SK-N-SH (cell line): ENCODE measurements at regions not wholly inside any gene's neighbourhood (a gene's known extent, or its start where the extent isn't known, plus 50 kb on each side); places are given as distances from the start of the nearest gene placed in this dataset.

Experiments used
- CTCF ChIA-PET: fragments of 300-600, 350-600 bp; formaldehyde crosslinking; extraction: SDS; loops from one replicate; lab custom pipeline; 2021; lab: Yijun Ruan, JAX
- POLR2A ChIA-PET: fragments of 350-600 bp; sonication (Branson Sonifier 250); formaldehyde crosslinking; extraction: SDS; loops from one replicate; lab custom pipeline; 2020; ENCODE audit warnings: antibody characterized with exemption, inconsistent platforms; lab: Yijun Ruan, JAX
- DNase-seq: peaks from one replicate; pipeline ENCODE4 v3.0.0; 2012
- H2AFZ ChIP-seq: fragments of 200-600 bp; sonication (generic); 2 replicates; pipeline ENCODE4 v1.8.1; 2016; ENCODE audit warnings: antibody characterized with exemption, mild to moderate bottlenecking, low read depth
- H3F3A ChIP-seq: fragments of 200-600 bp; sonication (generic); replicated peaks from 2 replicates; pipeline ENCODE3; 2016; ENCODE audit warnings: antibody characterized with exemption, mild to moderate bottlenecking; ENCODE audit not compliant: insufficient read depth
- H3K27ac ChIP-seq, 2 experiments: fragments of 200-500 bp in 1 of 2; fragments of 200-600 bp in 1 of 2; sonication (Bioruptor generic) in 1 of 2; sonication (generic), shearing (Covaris generic) in 1 of 2; 2 replicates each; pipeline versions ENCODE4 v1.5.1 to v1.6.1; 2014 to 2016; ENCODE audit warnings: low read depth in 2 of 2, inconsistent platforms in 1 of 2, low read length in 1 of 2, mild to moderate bottlenecking in 1 of 2, mixed read lengths in 1 of 2
- H3K27me3 ChIP-seq: fragments of 200-600 bp; sonication (generic), shearing (Covaris generic); 2 replicates; pipeline ENCODE4 v1.6.1; 2016; ENCODE audit warnings: mixed run types; ENCODE audit not compliant: insufficient read depth
- H3K36me3 ChIP-seq, 2 experiments: fragments of 200-500 bp in 1 of 2; fragments of 200-600 bp in 1 of 2; sonication (Bioruptor generic) in 1 of 2; sonication (generic) in 1 of 2; replicated peaks in 1 of 2; 2 replicates each; pipeline versions ENCODE3 to v1.5.1; 2014 to 2016; ENCODE audit warnings: low read length in 1 of 2, mild to moderate bottlenecking in 1 of 2; ENCODE audit not compliant: insufficient read depth in 2 of 2, control insufficient read depth in 1 of 2
- H3K4me1 ChIP-seq, 2 experiments: fragments of 200-500 bp in 1 of 2; fragments of 200-600 bp in 1 of 2; sonication (Bioruptor generic) in 1 of 2; sonication (generic), shearing (Covaris generic) in 1 of 2; 2 replicates each; pipeline versions ENCODE4 v1.5.1 to v1.6.1; 2014 to 2016; ENCODE audit warnings: low read depth in 1 of 2, low read length in 1 of 2, mixed run types in 1 of 2; ENCODE audit not compliant: insufficient read depth in 2 of 2, control insufficient read depth in 1 of 2
- H3K4me2 ChIP-seq: fragments of 200-600 bp; sonication (generic), shearing (Covaris generic); 2 replicates; pipeline ENCODE4 v1.6.1; 2017; ENCODE audit warnings: mixed run types
- H3K4me3 ChIP-seq, 2 experiments: fragments of 200-500 bp in 1 of 2; fragments of 200-600 bp in 1 of 2; sonication (Bioruptor generic) in 1 of 2; sonication (generic), shearing (Covaris generic) in 1 of 2; 2 replicates each; pipeline versions ENCODE4 v1.5.1 to v1.8.1; 2014 to 2016; ENCODE audit warnings: low read depth in 2 of 2, inconsistent platforms in 1 of 2, low read length in 1 of 2, mild to moderate bottlenecking in 1 of 2, mixed read lengths in 1 of 2, moderate library complexity in 1 of 2
- H3K79me2 ChIP-seq: fragments of 200-600 bp; sonication (generic); 2 replicates; pipeline ENCODE4 v1.8.1; 2017; ENCODE audit warnings: mild to moderate bottlenecking; ENCODE audit not compliant: insufficient read depth
- H3K9ac ChIP-seq: fragments of 200-600 bp; sonication (generic); 2 replicates; pipeline ENCODE4 v1.6.1; 2017; ENCODE audit warnings: mixed run types
- H3K9me2 ChIP-seq: fragments of 200-600 bp; sonication (generic); 2 replicates; pipeline ENCODE4 v1.6.1; 2017; ENCODE audit warnings: mixed run types
- H3K9me3 ChIP-seq: fragments of 200-600 bp; sonication (generic); 2 replicates; pipeline ENCODE4 v1.6.1; 2017; ENCODE audit warnings: mixed run types, mild to moderate bottlenecking, moderate library complexity
- H4K20me1 ChIP-seq: fragments of 200-600 bp; sonication (generic); 2 replicates; pipeline ENCODE4 v1.6.1; 2017; ENCODE audit warnings: mild to moderate bottlenecking, mixed run types; ENCODE audit not compliant: insufficient read depth
- CHD2 ChIP-seq: fragments of 150-350 bp; IDR thresholded peaks from 2 replicates; pipeline ENCODE4 v1.6.1; 2018; ENCODE audit warnings: low read length; ENCODE audit not compliant: partially characterized antibody
- ELF1 ChIP-seq: IDR thresholded peaks from 2 replicates; pipeline ENCODE4 v1.4.0; 2012
- EP300 ChIP-seq, 2 experiments: IDR thresholded peaks; 2 replicates each; pipeline versions ENCODE4 v1.4.0 to v1.6.1; 2012; ENCODE audit warnings: borderline replicate concordance in 1 of 2, low read depth in 1 of 2, low read length in 1 of 2
- EZH2phosphoT487 ChIP-seq: fragments of 200-600 bp; sonication (generic); IDR thresholded peaks from 2 replicates; pipeline ENCODE4 v1.6.1; 2017; ENCODE audit warnings: low read depth, mixed run types, mild to moderate bottlenecking, antibody characterized with exemption, moderate library complexity, borderline replicate concordance
- FOSL2 ChIP-seq: IDR thresholded peaks from 2 replicates; pipeline ENCODE4 v1.4.0; 2012; ENCODE audit warnings: low read depth, mild to moderate bottlenecking, moderate library complexity, borderline replicate concordance
- FOXJ3 ChIP-seq: sonication (generic); formaldehyde crosslinking; IDR thresholded peaks from 2 replicates; pipeline ENCODE4 v1.5.1; 2020; ENCODE audit warnings: mild to moderate bottlenecking, missing genetic modification reagents
- GABPA ChIP-seq: IDR thresholded peaks from 2 replicates; pipeline ENCODE4 v1.4.0; 2012; ENCODE audit warnings: low read depth, mild to moderate bottlenecking
- IRF3 ChIP-seq: fragments of 150-350 bp; IDR thresholded peaks from 2 replicates; pipeline ENCODE4 v1.6.1; 2016; ENCODE audit warnings: mild to moderate bottlenecking, low read depth, low read length
- MEF2A ChIP-seq: IDR thresholded peaks from 2 replicates; pipeline ENCODE4 v1.4.0; 2012; ENCODE audit warnings: low read depth, borderline replicate concordance
- MXI1 ChIP-seq: IDR thresholded peaks from 2 replicates; pipeline ENCODE4 v1.6.1; 2012; ENCODE audit warnings: mild to moderate bottlenecking, low read depth, low read length, improper control_type of control experiment
- NFIC ChIP-seq: IDR thresholded peaks from 2 replicates; pipeline ENCODE4 v1.4.0; 2012; ENCODE audit warnings: borderline replicate concordance
- RFX5 ChIP-seq: IDR thresholded peaks from 2 replicates; pipeline ENCODE4 v1.6.1; 2012; ENCODE audit warnings: mild to moderate bottlenecking, improper control_type of control experiment, low read length
- TAF1 ChIP-seq: IDR thresholded peaks from 2 replicates; pipeline ENCODE4 v1.6.1; 2012; ENCODE audit warnings: low read depth, mild to moderate bottlenecking, low read length, moderate library complexity, borderline replicate concordance
- TEAD4 ChIP-seq: IDR thresholded peaks from 2 replicates; pipeline ENCODE4 v1.4.0; 2012; ENCODE audit warnings: mild to moderate bottlenecking, borderline replicate concordance; ENCODE audit not compliant: insufficient read depth
- YY1 ChIP-seq: IDR thresholded peaks from 2 replicates; pipeline ENCODE4 v1.4.0; 2012; ENCODE audit warnings: low read depth, mild to moderate bottlenecking
- WGBS: methylation state at CpG from one replicate; pipeline ENCODE4 v1.1.6; 2017; ENCODE audit warnings: low lambda C conversion rate; 5-methylcytosine and 5-hydroxymethylcytosine counted together

GRCh38 chr4:135122457-135122856, 920.9 kb upstream of the PABPC4L start:
- TF ChIP-seq CHD2 (no peak), TAF1 (no peak), NFIC (no peak), ELF1 (no peak), TEAD4 (no peak), GABPA (no peak), FOXJ3 (CRISPR knock-in tag) (no peak), EP300 (IDR thresholded peaks at IDR 0.05; ENCODE audit: borderline replicate concordance in 1 of 2, low read depth in 1 of 2, low read length in 1 of 2) (no peak)
- 41% methylated on average over 2 of the region's 2 CpGs for WGBS
- ChIA-PET POLR2A (no interaction called here), CTCF (interaction anchor here (1.2 kb wide), 1 partner anchor 109 kb away, joined by 3 read pairs; no protein-coding TSS in a partner anchor)
- no peak for DNase-seq
- H2AFZ ChIP-seq = no peak overlapping the region
- no peaks in the 10 kb centered on the region for H3K9me3 ChIP-seq
- no peaks in the 10 kb centered on the region; the same call in 1 of the 2 replicates for H3K27me3 ChIP-seq
- H3K9ac ChIP-seq = no peak overlapping the region
- no peaks in the 10 kb centered on the region for H3K79me2 ChIP-seq
- H4K20me1 ChIP-seq = no peaks in the 10 kb centered on the region
- H3K4me3 ChIP-seq = no peak overlapping the region
- no peak overlapping the region for H3K27ac ChIP-seq
- no peaks in the 10 kb centered on the region for H3F3A ChIP-seq
- no peaks in the 10 kb centered on the region for H3K9me2 ChIP-seq
- no peaks in the 10 kb centered on the region for H3K4me1 ChIP-seq
- H3K36me3 ChIP-seq = no peaks in the 10 kb centered on the region
- H3K4me2 ChIP-seq = no peak overlapping the region

GRCh38 chr4:135120195-135120594, 918.6 kb upstream of the PABPC4L start:
- Histone ChIP-seq H3K9ac (no peak overlapping the region), H3K4me1 (no peaks in the 10 kb centered on the region), H4K20me1 (no peaks in the 10 kb centered on the region), H3K27me3 (no peaks in the 10 kb centered on the region; the same call in 1 of the 2 replicates), H3K4me2 (no peak overlapping the region), H3K4me3 (no peak overlapping the region), H3F3A (no peaks in the 10 kb centered on the region), H3K9me3 (no peaks in the 10 kb centered on the region), H3K36me3 (no peaks in the 10 kb centered on the region), H3K27ac (no peak overlapping the region), H3K79me2 (no peaks in the 10 kb centered on the region), H3K9me2 (no peaks in the 10 kb centered on the region), H2AFZ (no peak overlapping the region)
- WGBS = 12% methylated on average over 4 of the region's 4 CpGs
- CTCF ChIA-PET = no interaction called here
- TF ChIP-seq YY1 (no peak), MXI1 (no peak), MEF2A (no peak), RFX5 (no peak), IRF3 (no peak), EZH2phosphoT487 (no peak), FOSL2 (no peak)
- DNase-seq = no peak
- POLR2A ChIA-PET = no interaction called here
